Sigmoid colon (tissue), 6 donors: ENCODE measurements at regions not wholly inside any gene's neighbourhood (a gene's known extent, or its start where the extent isn't known, plus 50 kb on each side); places are given as distances from the start of the nearest gene placed in this dataset.

Experiments used
- DNase-seq: peaks from one replicate; pipeline ENCODE4 v3.0.0-alpha.2; 2019
- H3K27ac ChIP-seq, 4 donors: fragments of 200-600 bp; sonication (generic); one replicate each; pipeline ENCODE4 v1.5.1; 2016 to 2019; ENCODE audit warnings: mild to moderate bottlenecking in 1 of 4
- H3K27me3 ChIP-seq, 3 donors: fragments of 200-600 bp; sonication (generic); one replicate each; pipeline ENCODE4 v1.5.1; 2019; ENCODE audit warnings: mild to moderate bottlenecking in 1 of 3
- H3K36me3 ChIP-seq, 4 donors: fragments of 200-600 bp; sonication (generic); one replicate each; pipeline ENCODE4 v1.5.1; 2016 to 2019
- H3K4me1 ChIP-seq, 4 donors: fragments of 200-600 bp; sonication (generic); one replicate each; pipeline ENCODE4 v1.5.1; 2017 to 2019
- H3K4me3 ChIP-seq, 4 donors: fragments of 200-600 bp; sonication (generic); one replicate each; pipeline ENCODE4 v1.5.1; 2017 to 2019; ENCODE audit warnings: mild to moderate bottlenecking in 2 of 4, moderate library complexity in 1 of 4
- H3K9me3 ChIP-seq, 4 donors: fragments of 200-600 bp in 3 of 4; sonication (generic) in 3 of 4; one replicate each; pipeline versions ENCODE4 v1.5.1 to v1.6.1; 2013 to 2019
- EP300 ChIP-seq, 4 donors: sonication (generic); formaldehyde crosslinking; IDR thresholded peaks; one replicate each; pipeline ENCODE4 v1.6.1; 2017; ENCODE audit warnings: antibody characterized with exemption in 4 of 4
- POLR2A ChIP-seq, 2 donors: fragments of 450-650 bp; IDR thresholded peaks; one replicate each; pipeline ENCODE4 v1.6.1; 2016; ENCODE audit warnings: antibody characterized with exemption in 2 of 2, mild to moderate bottlenecking in 2 of 2, moderate library complexity in 2 of 2
- POLR2AphosphoS5 ChIP-seq, 4 donors: sonication (generic); formaldehyde crosslinking; IDR thresholded peaks; one replicate each; pipeline ENCODE4 v1.6.1; 2017; ENCODE audit warnings: antibody characterized with exemption in 4 of 4
- WGBS, 2 donors: extraction: QIAGEN DNeasy Blood & Tissue Kit; methylation state at CpG; one replicate each; pipeline ENCODE4 v1.1.7; 2013; 5-methylcytosine and 5-hydroxymethylcytosine counted together
- intact Hi-C: fragments of 100-400 bp; cut with DNase I; formaldehyde crosslinking; loops from one replicate; pipeline ENCODE4 v1.15.1; 2023
- TF ChIP-seq, protein P1 (sequence below), 4 experiments: fragments of 450-650 bp in 3 of 4; fragments of 200-600 bp in 1 of 4; IDR thresholded peaks; one replicate each; pipeline ENCODE4 v1.5.1; 2016 to 2019; ENCODE audit warnings: antibody characterized with exemption in 4 of 4, mild to moderate bottlenecking in 3 of 4, moderate library complexity in 2 of 4
- donor health status: healthy with polysubstance abuse.
- donor health status: healthy.

DNA sequence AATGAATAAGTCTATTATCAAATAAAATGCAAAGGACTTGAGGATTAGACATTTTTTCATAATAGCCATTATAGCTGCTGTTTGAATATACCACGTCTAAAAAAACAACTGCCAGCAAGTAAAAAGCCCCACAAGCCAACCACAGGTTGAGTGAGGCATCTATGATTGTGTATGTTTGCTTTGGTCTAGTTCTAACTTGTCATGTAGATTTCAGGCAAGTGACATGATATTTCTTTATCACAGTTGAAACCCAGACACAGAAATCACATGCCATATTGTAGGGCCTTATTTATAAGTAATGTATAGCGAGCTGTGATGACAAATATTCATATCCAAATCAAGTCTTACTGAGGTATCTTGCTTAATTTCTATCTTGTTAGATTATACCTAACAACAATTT, 225.8 kb downstream of the EMP1 start:
- 84 to 96% methylated on average over 2 of the region's 2 CpGs for WGBS, 2 donors

DNA sequence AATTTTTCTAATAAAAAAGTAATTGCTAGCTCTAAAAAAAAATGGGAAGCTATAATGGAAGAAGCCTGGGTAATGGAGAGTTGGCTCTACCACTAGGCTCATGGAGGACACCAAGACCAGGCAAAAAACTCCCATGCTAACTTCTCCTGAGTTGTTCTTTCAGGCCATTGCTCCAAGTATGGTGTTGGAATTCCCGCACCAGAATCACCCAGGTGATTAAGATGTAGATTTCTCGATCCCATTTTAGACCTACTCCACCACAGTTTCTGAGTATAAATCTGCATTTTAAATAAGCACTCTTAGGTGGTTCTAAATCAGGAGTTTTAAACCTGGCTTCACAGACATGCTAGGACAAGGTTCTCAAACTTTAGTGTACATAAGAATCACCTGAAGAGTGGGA, 221.0 kb downstream of the EMP1 start:
- Histone ChIP-seq H3K4me3 (no peak overlapping the region), H3K27me3 (no peaks in the 10 kb centered on the region), H3K27ac (no peak overlapping the region), H3K36me3 (no peaks in the 10 kb centered on the region), H3K9me3 (no peaks in the 10 kb centered on the region), H3K4me1 (no peaks in the 10 kb centered on the region)
- DNase-seq = no peak
- TF ChIP-seq POLR2AphosphoS5 (IDR thresholded peaks at IDR 0.05) = no peak
- no peak for TF ChIP-seq EP300 (IDR thresholded peaks at IDR 0.05)
- TF ChIP-seq, protein P1, sequence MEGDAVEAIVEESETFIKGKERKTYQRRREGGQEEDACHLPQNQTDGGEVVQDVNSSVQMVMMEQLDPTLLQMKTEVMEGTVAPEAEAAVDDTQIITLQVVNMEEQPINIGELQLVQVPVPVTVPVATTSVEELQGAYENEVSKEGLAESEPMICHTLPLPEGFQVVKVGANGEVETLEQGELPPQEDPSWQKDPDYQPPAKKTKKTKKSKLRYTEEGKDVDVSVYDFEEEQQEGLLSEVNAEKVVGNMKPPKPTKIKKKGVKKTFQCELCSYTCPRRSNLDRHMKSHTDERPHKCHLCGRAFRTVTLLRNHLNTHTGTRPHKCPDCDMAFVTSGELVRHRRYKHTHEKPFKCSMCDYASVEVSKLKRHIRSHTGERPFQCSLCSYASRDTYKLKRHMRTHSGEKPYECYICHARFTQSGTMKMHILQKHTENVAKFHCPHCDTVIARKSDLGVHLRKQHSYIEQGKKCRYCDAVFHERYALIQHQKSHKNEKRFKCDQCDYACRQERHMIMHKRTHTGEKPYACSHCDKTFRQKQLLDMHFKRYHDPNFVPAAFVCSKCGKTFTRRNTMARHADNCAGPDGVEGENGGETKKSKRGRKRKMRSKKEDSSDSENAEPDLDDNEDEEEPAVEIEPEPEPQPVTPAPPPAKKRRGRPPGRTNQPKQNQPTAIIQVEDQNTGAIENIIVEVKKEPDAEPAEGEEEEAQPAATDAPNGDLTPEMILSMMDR (IDR thresholded peaks at IDR 0.05) = no peak
- no peak for TF ChIP-seq POLR2A (IDR thresholded peaks at IDR 0.05)
- WGBS, 2 donors = 86 to 89% methylated on average over 2 of the region's 2 CpGs
- intact Hi-C loops = no loop called here

More for the DNA sequence above, 225.8 kb downstream of the EMP1 start:
- Histone ChIP-seq H3K9me3 (no peaks in the 10 kb centered on the region), H3K27me3 (no peaks in the 10 kb centered on the region), H3K4me3 (no peak overlapping the region), H3K36me3 (no peaks in the 10 kb centered on the region), H3K4me1 (no peaks in the 10 kb centered on the region), H3K27ac (no peak overlapping the region)
- DNase-seq = no peak
- intact Hi-C loops = no loop called here
- TF ChIP-seq POLR2A (IDR thresholded peaks at IDR 0.05) = no peak
- no peak for TF ChIP-seq POLR2AphosphoS5 (IDR thresholded peaks at IDR 0.05)
- no peak for TF ChIP-seq EP300 (IDR thresholded peaks at IDR 0.05)
- TF ChIP-seq, protein P1 (IDR thresholded peaks at IDR 0.05) = no peak

DNA sequence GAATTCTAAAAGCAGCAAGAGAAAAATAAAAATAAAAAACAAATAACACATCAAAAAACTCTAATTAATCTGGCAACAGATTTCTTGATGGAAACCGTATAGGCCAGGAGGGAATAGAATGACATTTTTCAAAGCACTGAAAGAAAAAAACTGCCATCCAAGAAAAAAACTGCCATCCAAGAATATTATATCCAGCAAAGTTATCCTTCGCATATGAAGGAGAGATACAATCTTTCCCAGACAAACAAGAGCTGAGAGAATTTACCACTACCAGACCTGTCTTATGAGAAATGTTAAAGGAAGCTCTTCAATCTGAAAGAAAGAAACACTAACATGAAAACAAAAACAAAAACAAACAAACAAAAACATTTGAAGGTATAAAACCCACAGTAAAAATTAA, 214.8 kb downstream of the EMP1 start:
- TF ChIP-seq EP300 (IDR thresholded peaks at IDR 0.05) (no peak), POLR2AphosphoS5 (IDR thresholded peaks at IDR 0.05) (no peak), POLR2A (IDR thresholded peaks at IDR 0.05) (no peak)
- TF ChIP-seq, protein P1 (IDR thresholded peaks at IDR 0.05) = no peak
- no peak overlapping the region for H3K27ac ChIP-seq
- no peaks in the 10 kb centered on the region for H3K36me3 ChIP-seq
- no peaks in the 10 kb centered on the region for H3K4me1 ChIP-seq
- H3K9me3 ChIP-seq = no peaks in the 10 kb centered on the region
- 97 to 98% methylated on average over 2 of the region's 2 CpGs for WGBS, 2 donors
- no peaks in the 10 kb centered on the region for H3K27me3 ChIP-seq
- H3K4me3 ChIP-seq = no peak overlapping the region
- intact Hi-C loops = no loop called here
- no peak for DNase-seq

DNA sequence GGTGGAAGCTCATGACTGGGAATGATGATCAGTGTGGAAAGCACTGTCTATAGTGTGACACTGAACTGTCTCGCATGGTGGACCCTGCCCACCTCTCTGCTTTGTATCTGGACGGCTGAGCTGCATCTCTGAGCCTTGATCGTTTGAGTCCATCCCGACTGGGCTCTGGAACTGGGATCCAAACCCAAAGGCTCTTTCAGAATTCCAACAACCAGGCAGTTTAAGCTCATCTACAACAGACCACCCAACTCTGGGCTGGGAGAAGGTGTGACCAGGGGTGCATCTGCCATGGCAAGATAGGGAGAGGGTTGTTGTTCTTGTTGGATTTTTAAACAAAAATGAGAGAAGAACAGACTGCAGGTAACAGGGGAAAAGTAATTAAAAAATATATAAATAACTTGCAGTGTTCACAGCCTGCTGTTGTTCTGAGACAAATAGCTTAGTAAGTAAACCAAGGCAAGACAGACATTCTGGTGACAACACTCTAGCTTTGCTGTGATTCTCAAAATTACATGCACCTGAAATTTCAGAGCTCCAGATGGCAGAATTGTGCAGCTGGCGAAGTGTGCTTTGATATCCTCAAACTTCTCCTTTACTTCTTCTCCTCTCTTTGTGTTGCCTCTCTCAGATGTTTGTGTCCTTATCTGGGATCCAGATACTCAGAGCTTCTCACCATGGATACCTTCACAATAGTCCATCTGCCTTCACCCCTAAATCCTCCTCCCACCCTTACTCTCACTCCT, 209.6 kb downstream of the EMP1 start:
- H3K4me1 ChIP-seq = no peaks in the 10 kb centered on the region
- DNase-seq = no peak
- TF ChIP-seq, protein P1 (IDR thresholded peaks at IDR 0.05) = no peak
- TF ChIP-seq POLR2AphosphoS5 (IDR thresholded peaks at IDR 0.05) (no peak), EP300 (IDR thresholded peaks at IDR 0.05) (no peak), POLR2A (IDR thresholded peaks at IDR 0.05) (no peak)
- 87 to 91% methylated on average over 5 of the region's 5 CpGs for WGBS, 2 donors
- no peak overlapping the region for H3K27ac ChIP-seq
- no peak overlapping the region for H3K4me3 ChIP-seq
- intact Hi-C loops = no loop called here
- no peaks in the 10 kb centered on the region for H3K9me3 ChIP-seq
- H3K27me3 ChIP-seq = no peaks in the 10 kb centered on the region
- no peaks in the 10 kb centered on the region for H3K36me3 ChIP-seq
